H9 (cell line): ENCODE measurements at regions not wholly inside any gene's neighbourhood (a gene's known extent, or its start where the extent isn't known, plus 50 kb on each side); places are given as distances from the start of the nearest gene placed in this dataset.

ENCODE experiments used
- DNase-seq: peaks from one replicate; pipeline ENCODE4 v3.0.0-alpha.2; 2017
- H2AFZ ChIP-seq: one replicate; pipeline ENCODE4 v1.6.1; 2013; ENCODE audit warnings: mild to moderate bottlenecking, low read length, control low read depth, moderate library complexity
- H2AK5ac ChIP-seq: 2 replicates; pipeline ENCODE4 v1.6.1; 2013; ENCODE audit warnings: low read length, control low read depth, mixed read lengths; ENCODE audit not compliant: insufficient read length
- H2BK120ac ChIP-seq: one replicate; pipeline ENCODE4 v1.6.1; 2013; ENCODE audit warnings: low read depth, mild to moderate bottlenecking, low read length, control low read depth, inconsistent platforms; ENCODE audit not compliant: poor library complexity, severe bottlenecking
- H2BK12ac ChIP-seq: 2 replicates; pipeline ENCODE4 v1.6.1; 2013; ENCODE audit warnings: low read length, control low read depth, mixed read lengths, low read depth; ENCODE audit not compliant: insufficient read length
- H2BK15ac ChIP-seq: 2 replicates; pipeline ENCODE4 v1.6.1; 2013; ENCODE audit warnings: low read depth, low read length, control low read depth
- H2BK20ac ChIP-seq: one replicate; pipeline ENCODE4 v1.6.1; 2013; ENCODE audit warnings: low read depth, mild to moderate bottlenecking, low read length, control low read depth, inconsistent platforms; ENCODE audit not compliant: poor library complexity, severe bottlenecking
- H2BK5ac ChIP-seq: 2 replicates; pipeline ENCODE4 v1.6.1; 2013; ENCODE audit warnings: low read length, control low read depth, mixed read lengths; ENCODE audit not compliant: insufficient read length
- H3K14ac ChIP-seq: 2 replicates; pipeline ENCODE4 v1.6.1; 2013; ENCODE audit warnings: low read length, control low read depth; ENCODE audit not compliant: insufficient read depth
- H3K18ac ChIP-seq: 2 replicates; pipeline ENCODE4 v1.6.1; 2013; ENCODE audit warnings: low read depth, mild to moderate bottlenecking, mixed read lengths, low read length, control low read depth; ENCODE audit not compliant: insufficient read length
- H3K23ac ChIP-seq: 2 replicates; pipeline ENCODE4 v1.6.1; 2013; ENCODE audit warnings: low read length, control low read depth, mixed read lengths, low read depth; ENCODE audit not compliant: insufficient read length
- H3K23me2 ChIP-seq: 2 replicates; pipeline ENCODE4 v1.6.1; 2013; ENCODE audit warnings: low read depth, mild to moderate bottlenecking, mixed read lengths, low read length, control low read depth; ENCODE audit not compliant: insufficient read length, poor library complexity, severe bottlenecking
- H3K27ac ChIP-seq: 2 replicates; pipeline ENCODE4 v1.5.1; 2013; ENCODE audit warnings: low read length, control low read depth, mixed read lengths, low read depth; ENCODE audit not compliant: insufficient read length
- H3K27me3 ChIP-seq: 2 replicates; pipeline ENCODE4 v1.6.1; 2013; ENCODE audit warnings: low read length, control low read depth, inconsistent platforms; ENCODE audit not compliant: insufficient read depth
- H3K4ac ChIP-seq: 2 replicates; pipeline ENCODE4 v1.6.1; 2013; ENCODE audit warnings: low read depth, mild to moderate bottlenecking, control low read depth, inconsistent platforms, low read length, moderate library complexity
- H3K4me1 ChIP-seq: 2 replicates; pipeline ENCODE4 v1.6.1; 2013; ENCODE audit warnings: low read length, control low read depth, inconsistent platforms; ENCODE audit not compliant: insufficient read depth
- H3K4me2 ChIP-seq: 2 replicates; pipeline ENCODE4 v1.6.1; 2013; ENCODE audit warnings: low read length, control low read depth, mixed read lengths; ENCODE audit not compliant: insufficient read length, insufficient read depth
- H3K56ac ChIP-seq: 2 replicates; pipeline ENCODE4 v1.6.1; 2013; ENCODE audit warnings: low read depth, mild to moderate bottlenecking, mixed read lengths, low read length, control low read depth; ENCODE audit not compliant: insufficient read length
- H3K79me1 ChIP-seq: 2 replicates; pipeline ENCODE4 v1.6.1; 2013; ENCODE audit warnings: low read depth, mild to moderate bottlenecking, moderate library complexity, low read length, control low read depth, inconsistent platforms; ENCODE audit not compliant: insufficient read depth, poor library complexity, severe bottlenecking
- H3K79me2 ChIP-seq: 2 replicates; pipeline ENCODE4 v1.6.1; 2013; ENCODE audit warnings: low read length, control low read depth, inconsistent platforms; ENCODE audit not compliant: insufficient read depth
- H3K9ac ChIP-seq: 2 replicates; pipeline ENCODE4 v1.6.1; 2013; ENCODE audit warnings: low read length, control low read depth, mixed read lengths; ENCODE audit not compliant: insufficient read length; ENCODE audit errors: extremely low read depth
- H3K9me3 ChIP-seq: one replicate; pipeline ENCODE4 v1.6.1; 2013; ENCODE audit warnings: low read depth, low read length, inconsistent platforms; ENCODE audit not compliant: control insufficient read depth
- H3T11ph ChIP-seq: one replicate; pipeline ENCODE4 v1.6.1; 2013; ENCODE audit warnings: mild to moderate bottlenecking, low read length, control low read depth, inconsistent platforms
- H4K20me1 ChIP-seq: one replicate; pipeline ENCODE4 v1.6.1; 2013; ENCODE audit not compliant: control insufficient read depth, insufficient read length, insufficient read depth
- H4K5ac ChIP-seq: 2 replicates; pipeline ENCODE4 v1.6.1; 2013; ENCODE audit warnings: low read depth, mild to moderate bottlenecking, mixed read lengths, low read length, control low read depth; ENCODE audit not compliant: insufficient read length
- H4K8ac ChIP-seq: replicated peaks from 2 replicates; pipeline ENCODE4 v1.6.1; 2013; ENCODE audit warnings: low read length, control low read depth, mixed read lengths, low read depth; ENCODE audit not compliant: insufficient read length
- H4K91ac ChIP-seq: 2 replicates; pipeline ENCODE4 v1.6.1; 2013; ENCODE audit warnings: low read depth, mild to moderate bottlenecking, moderate library complexity, mixed read lengths, low read length, control low read depth; ENCODE audit not compliant: insufficient read length
- H3K27ac Mint-ChIP-seq, 3 experiments: 2 replicates in 2 of 3; 3 replicates in 1 of 3; pipeline ENCODE4 v1.8.0; 2020 to 2021; ENCODE audit warnings: mixed read lengths in 3 of 3, mild to moderate bottlenecking in 1 of 3, moderate library complexity in 1 of 3
- H3K27me3 Mint-ChIP-seq: 2 replicates; pipeline ENCODE4 v1.8.0; 2021; ENCODE audit warnings: low read depth, mild to moderate bottlenecking, moderate library complexity, mixed read lengths
- H3K36me3 Mint-ChIP-seq, 3 experiments: 2 replicates in 2 of 3; 3 replicates in 1 of 3; pipeline ENCODE4 v1.8.0; 2020 to 2021; ENCODE audit warnings: low read depth in 3 of 3, mixed read lengths in 3 of 3; ENCODE audit not compliant: insufficient read depth in 1 of 3
- H3K4me1 Mint-ChIP-seq, 2 experiments: 2 replicates each; pipeline ENCODE4 v1.8.0; 2020; ENCODE audit warnings: mixed read lengths in 2 of 2
- H3K4me3 Mint-ChIP-seq, 2 experiments: 2 replicates in 1 of 2; 3 replicates in 1 of 2; pipeline ENCODE4 v1.8.0; 2020 to 2021; ENCODE audit warnings: mild to moderate bottlenecking in 2 of 2, mixed read lengths in 2 of 2, moderate library complexity in 1 of 2
- H3K9me3 Mint-ChIP-seq, 2 experiments: 2 replicates in 1 of 2; 3 replicates in 1 of 2; pipeline ENCODE4 v1.8.0; 2020; ENCODE audit warnings: mild to moderate bottlenecking in 2 of 2, mixed read lengths in 2 of 2, moderate library complexity in 1 of 2
- CTCF ChIP-seq: fragments of 200-600 bp; sonication (generic); conservative IDR thresholded peaks from 3 replicates; pipeline ENCODE4 v1.8.0; 2021; ENCODE audit warnings: antibody characterized with exemption, mild to moderate bottlenecking
- WGBS: extraction: QIAGEN DNeasy Blood & Tissue Kit; methylation state at CpG from one replicate; pipeline ENCODE4 v1.1.7; 2013; ENCODE audit warnings: missing lambda C conversion rate, low lambda C conversion rate, mixed read lengths; ENCODE audit not compliant: insufficient read length; ENCODE audit errors: extremely low coverage; 5-methylcytosine and 5-hydroxymethylcytosine counted together

- Histone ChIP-seq H3K14ac (no peak overlapping the region; the same call in 1 of the 2 replicates), H3K23ac (no peak overlapping the region), H2BK12ac (no peak overlapping the region), H3K27me3 (no peaks in the 10 kb centered on the region), H3K79me1 (no peaks in the 10 kb centered on the region), H3K18ac (no peak overlapping the region), H2BK5ac (no peak overlapping the region), H4K8ac (no peak overlapping the region), H3K79me2 (no peaks in the 10 kb centered on the region), H3K56ac (no peak overlapping the region), H4K20me1 (no peaks in the 10 kb centered on the region), H3K4ac (no peak overlapping the region), H3K9me3 (no peaks in the 10 kb centered on the region), H2BK20ac (no peak overlapping the region), H3K4me1 (no peaks in the 10 kb centered on the region), H3K23me2 (no peaks in the 10 kb centered on the region), H2BK120ac (no peak overlapping the region), H2AK5ac (no peak overlapping the region), H2BK15ac (no peak overlapping the region), H3K9ac (no peak overlapping the region), H3T11ph (no peak overlapping the region), H2AFZ (no peak overlapping the region), H4K5ac (no peak overlapping the region), H3K4me2 (no peak overlapping the region), H3K27ac (no peak overlapping the region), H4K91ac (no peak overlapping the region)
- H3K4me3 Mint-ChIP-seq: no peak overlapping the region
- no peak for TF ChIP-seq CTCF
- WGBS: no CpG with 5 or more reads among the region's 11 CpGs
- H3K36me3 Mint-ChIP-seq: no peaks in the 10 kb centered on the region
- peaks cover 21% of the 10 kb centered on the region for H3K27me3 Mint-ChIP-seq
- H3K4me1 Mint-ChIP-seq: peaks cover 17 to 24% of the 10 kb centered on the region in 2 experiments
- H3K27ac Mint-ChIP-seq: no peak overlapping the region
- H3K9me3 Mint-ChIP-seq: no peaks in the 10 kb centered on the region; a peak in 1 of 5 replicates
- DNase-seq: no peak
These were observed 93.8 kb upstream of the CLMN start for GRCh38 chr14:95413289-95414215.
